ENCODE measurements at regions not wholly inside any gene's neighbourhood (a gene's known extent, or its start where the extent isn't known, plus 50 kb on each side); places are given as distances from the start of the nearest gene placed in this dataset.

DNA sequence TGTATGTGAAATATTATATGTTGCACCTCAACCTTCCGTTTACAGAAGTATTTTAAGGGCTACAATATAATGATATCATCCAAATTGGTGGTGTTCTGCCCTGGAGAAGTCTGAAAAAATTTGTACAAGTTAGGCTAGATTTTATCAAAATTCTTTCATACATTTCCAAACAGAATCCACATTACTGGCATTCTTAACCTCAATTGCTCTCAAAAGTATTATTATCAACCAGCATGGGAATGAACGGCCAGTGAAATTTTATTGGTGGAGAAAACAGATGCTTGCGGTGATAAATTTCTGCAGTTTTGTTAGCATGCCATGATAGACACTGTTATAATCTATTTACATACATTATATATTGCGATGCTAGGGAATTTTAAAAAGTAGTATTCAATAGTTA, 88.3 kb upstream of the TFPI start:
- no peak for TF ChIP-seq ZC3H10 (CRISPR knock-in tag; IDR thresholded peaks at IDR 0.05)
- TF ChIP-seq TCF4 (CRISPR knock-in tag; IDR thresholded peaks at IDR 0.05; ENCODE audit: borderline replicate concordance), result no peak
- TF ChIP-seq ESRRG (CRISPR knock-in tag; IDR thresholded peaks at IDR 0.05), result no peak
- peak; percentile 55 for TF ChIP-seq ISL1 (CRISPR knock-in tag; IDR thresholded peaks at IDR 0.05)
- no peak for TF ChIP-seq ZNF565 (CRISPR knock-in tag; conservative IDR thresholded peaks at IDR 0.05; ENCODE audit: low read depth)
- no peak for TF ChIP-seq CSDC2 (CRISPR knock-in tag; IDR thresholded peaks at IDR 0.05)
- ATAC-seq, result peak; percentile 36; the same call in 1 of the 3 replicates

DNA sequence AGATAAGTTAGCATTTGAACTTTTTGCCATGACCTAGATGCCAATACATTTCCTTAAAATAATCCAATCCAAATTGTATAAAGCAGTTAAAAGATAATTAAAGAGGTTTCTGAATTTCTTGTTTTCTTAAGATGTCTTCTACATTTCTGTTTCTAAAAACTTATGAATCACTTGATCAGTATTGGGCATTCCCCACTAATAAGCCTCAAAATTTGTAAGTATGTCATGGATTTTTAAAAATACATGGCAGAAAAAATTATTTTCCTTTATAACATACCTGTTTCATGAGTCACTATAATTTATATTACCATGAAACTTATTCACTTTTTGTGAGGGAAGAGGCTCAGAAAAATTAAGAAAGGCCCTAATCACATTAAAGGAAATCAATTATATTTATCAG, 90.3 kb upstream of the TFPI start:
- no peak for ATAC-seq
- TF ChIP-seq OSR1 (CRISPR knock-in tag; IDR thresholded peaks at IDR 0.05), result no peak
- no peak for TF ChIP-seq SNAI2 (CRISPR knock-in tag; IDR thresholded peaks at IDR 0.05)
- no peak for TF ChIP-seq ESRRG (CRISPR knock-in tag; IDR thresholded peaks at IDR 0.05)
- TF ChIP-seq CSDC2 (CRISPR knock-in tag; IDR thresholded peaks at IDR 0.05), result no peak
- TF ChIP-seq ZNF8 (CRISPR knock-in tag; IDR thresholded peaks at IDR 0.05), result no peak
- no peak for TF ChIP-seq ZC3H10 (CRISPR knock-in tag; IDR thresholded peaks at IDR 0.05)
- no peak for TF ChIP-seq ZFP30 (CRISPR knock-in tag; IDR thresholded peaks at IDR 0.05)
- no peak for TF ChIP-seq ZFP3 (CRISPR knock-in tag; IDR thresholded peaks at IDR 0.05)
- no peak for TF ChIP-seq ARNTL (CRISPR knock-in tag; IDR thresholded peaks at IDR 0.05; ENCODE audit: borderline replicate concordance, low read depth)
- TF ChIP-seq RARB (CRISPR knock-in tag; IDR thresholded peaks at IDR 0.05), result no peak
- TF ChIP-seq, protein P1, sequence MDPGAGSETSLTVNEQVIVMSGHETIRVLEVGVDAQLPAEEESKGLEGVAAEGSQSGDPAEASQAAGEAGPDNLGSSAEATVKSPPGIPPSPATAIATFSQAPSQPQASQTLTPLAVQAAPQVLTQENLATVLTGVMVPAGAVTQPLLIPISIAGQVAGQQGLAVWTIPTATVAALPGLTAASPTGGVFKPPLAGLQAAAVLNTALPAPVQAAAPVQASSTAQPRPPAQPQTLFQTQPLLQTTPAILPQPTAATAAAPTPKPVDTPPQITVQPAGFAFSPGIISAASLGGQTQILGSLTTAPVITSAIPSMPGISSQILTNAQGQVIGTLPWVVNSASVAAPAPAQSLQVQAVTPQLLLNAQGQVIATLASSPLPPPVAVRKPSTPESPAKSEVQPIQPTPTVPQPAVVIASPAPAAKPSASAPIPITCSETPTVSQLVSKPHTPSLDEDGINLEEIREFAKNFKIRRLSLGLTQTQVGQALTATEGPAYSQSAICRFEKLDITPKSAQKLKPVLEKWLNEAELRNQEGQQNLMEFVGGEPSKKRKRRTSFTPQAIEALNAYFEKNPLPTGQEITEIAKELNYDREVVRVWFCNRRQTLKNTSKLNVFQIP (CRISPR knock-in tag; IDR thresholded peaks at IDR 0.05; ENCODE audit: borderline replicate concordance, low read depth), result no peak
- TF ChIP-seq, protein P2, sequence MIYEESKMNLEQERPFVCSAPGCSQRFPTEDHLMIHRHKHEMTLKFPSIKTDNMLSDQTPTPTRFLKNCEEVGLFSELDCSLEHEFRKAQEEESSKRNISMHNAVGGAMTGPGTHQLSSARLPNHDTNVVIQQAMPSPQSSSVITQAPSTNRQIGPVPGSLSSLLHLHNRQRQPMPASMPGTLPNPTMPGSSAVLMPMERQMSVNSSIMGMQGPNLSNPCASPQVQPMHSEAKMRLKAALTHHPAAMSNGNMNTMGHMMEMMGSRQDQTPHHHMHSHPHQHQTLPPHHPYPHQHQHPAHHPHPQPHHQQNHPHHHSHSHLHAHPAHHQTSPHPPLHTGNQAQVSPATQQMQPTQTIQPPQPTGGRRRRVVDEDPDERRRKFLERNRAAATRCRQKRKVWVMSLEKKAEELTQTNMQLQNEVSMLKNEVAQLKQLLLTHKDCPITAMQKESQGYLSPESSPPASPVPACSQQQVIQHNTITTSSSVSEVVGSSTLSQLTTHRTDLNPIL (CRISPR knock-in tag; IDR thresholded peaks at IDR 0.05; ENCODE audit: low read depth), result no peak
- TF ChIP-seq GLIS3 (CRISPR knock-in tag; IDR thresholded peaks at IDR 0.05), result no peak
- no peak for TF ChIP-seq BACH2 (CRISPR knock-in tag; IDR thresholded peaks at IDR 0.05; ENCODE audit: borderline replicate concordance)
- TF ChIP-seq, protein P3, sequence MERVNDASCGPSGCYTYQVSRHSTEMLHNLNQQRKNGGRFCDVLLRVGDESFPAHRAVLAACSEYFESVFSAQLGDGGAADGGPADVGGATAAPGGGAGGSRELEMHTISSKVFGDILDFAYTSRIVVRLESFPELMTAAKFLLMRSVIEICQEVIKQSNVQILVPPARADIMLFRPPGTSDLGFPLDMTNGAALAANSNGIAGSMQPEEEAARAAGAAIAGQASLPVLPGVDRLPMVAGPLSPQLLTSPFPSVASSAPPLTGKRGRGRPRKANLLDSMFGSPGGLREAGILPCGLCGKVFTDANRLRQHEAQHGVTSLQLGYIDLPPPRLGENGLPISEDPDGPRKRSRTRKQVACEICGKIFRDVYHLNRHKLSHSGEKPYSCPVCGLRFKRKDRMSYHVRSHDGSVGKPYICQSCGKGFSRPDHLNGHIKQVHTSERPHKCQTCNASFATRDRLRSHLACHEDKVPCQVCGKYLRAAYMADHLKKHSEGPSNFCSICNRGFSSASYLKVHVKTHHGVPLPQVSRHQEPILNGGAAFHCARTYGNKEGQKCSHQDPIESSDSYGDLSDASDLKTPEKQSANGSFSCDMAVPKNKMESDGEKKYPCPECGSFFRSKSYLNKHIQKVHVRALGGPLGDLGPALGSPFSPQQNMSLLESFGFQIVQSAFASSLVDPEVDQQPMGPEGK (CRISPR knock-in tag; IDR thresholded peaks at IDR 0.05; ENCODE audit: borderline replicate concordance), result no peak
- TF ChIP-seq ZNF565 (CRISPR knock-in tag; conservative IDR thresholded peaks at IDR 0.05; ENCODE audit: low read depth), result no peak

DNA sequence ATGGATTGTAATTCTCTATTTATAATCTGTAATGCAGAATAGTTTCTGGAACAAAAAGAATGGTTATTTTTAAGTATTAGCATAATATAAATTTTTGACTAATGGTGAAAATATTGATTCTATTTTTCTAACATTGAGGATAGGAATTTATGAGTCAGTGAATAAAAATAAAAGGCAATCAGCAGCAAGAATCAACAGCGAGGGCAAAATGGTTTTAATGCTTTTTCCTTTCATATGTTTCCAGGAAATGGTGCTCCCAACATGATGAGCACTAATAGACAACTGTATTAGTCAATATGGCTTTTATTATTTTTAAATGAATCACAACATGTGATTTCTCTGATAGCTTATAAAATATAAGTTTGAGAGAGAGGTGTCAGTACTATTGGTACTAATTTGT, 90.7 kb upstream of the TFPI start:
- ATAC-seq, result no peak
- no peak for TF ChIP-seq ZFP3 (CRISPR knock-in tag; IDR thresholded peaks at IDR 0.05)
- no peak for TF ChIP-seq BACH2 (CRISPR knock-in tag; IDR thresholded peaks at IDR 0.05; ENCODE audit: borderline replicate concordance)
- no peak for TF ChIP-seq CSDC2 (CRISPR knock-in tag; IDR thresholded peaks at IDR 0.05)
- no peak for TF ChIP-seq SNAI2 (CRISPR knock-in tag; IDR thresholded peaks at IDR 0.05)
- TF ChIP-seq ARNTL (CRISPR knock-in tag; IDR thresholded peaks at IDR 0.05; ENCODE audit: borderline replicate concordance, low read depth), result no peak
- no peak for TF ChIP-seq ZFP30 (CRISPR knock-in tag; IDR thresholded peaks at IDR 0.05)
- TF ChIP-seq PPARA (CRISPR knock-in tag; IDR thresholded peaks at IDR 0.05; ENCODE audit: borderline replicate concordance), result no peak
- TF ChIP-seq ZNF8 (CRISPR knock-in tag; IDR thresholded peaks at IDR 0.05), result no peak

DNA sequence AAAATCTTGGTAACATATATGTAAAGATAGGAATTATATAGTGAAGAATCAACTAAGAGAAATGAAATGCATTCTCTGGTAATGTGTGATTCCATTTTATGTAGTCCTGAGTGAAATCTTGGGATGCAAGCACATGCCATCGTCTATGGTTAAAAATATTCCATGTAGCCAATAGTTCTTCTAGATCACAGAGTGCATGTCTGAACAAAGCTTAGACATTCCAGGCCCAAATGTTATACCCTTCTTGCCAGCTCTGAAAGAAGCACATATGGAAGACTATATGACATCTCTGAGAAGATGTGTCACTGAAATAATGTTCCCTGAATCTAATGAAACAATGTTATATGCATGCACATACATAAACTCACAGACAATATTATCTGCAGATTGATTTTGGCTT, 92.3 kb upstream of the TFPI start:
- TF ChIP-seq ZC3H10 (CRISPR knock-in tag; IDR thresholded peaks at IDR 0.05) (no peak), ZFP3 (CRISPR knock-in tag; IDR thresholded peaks at IDR 0.05) (no peak), ZNF8 (CRISPR knock-in tag; IDR thresholded peaks at IDR 0.05) (no peak)
- TF ChIP-seq, protein P4, sequence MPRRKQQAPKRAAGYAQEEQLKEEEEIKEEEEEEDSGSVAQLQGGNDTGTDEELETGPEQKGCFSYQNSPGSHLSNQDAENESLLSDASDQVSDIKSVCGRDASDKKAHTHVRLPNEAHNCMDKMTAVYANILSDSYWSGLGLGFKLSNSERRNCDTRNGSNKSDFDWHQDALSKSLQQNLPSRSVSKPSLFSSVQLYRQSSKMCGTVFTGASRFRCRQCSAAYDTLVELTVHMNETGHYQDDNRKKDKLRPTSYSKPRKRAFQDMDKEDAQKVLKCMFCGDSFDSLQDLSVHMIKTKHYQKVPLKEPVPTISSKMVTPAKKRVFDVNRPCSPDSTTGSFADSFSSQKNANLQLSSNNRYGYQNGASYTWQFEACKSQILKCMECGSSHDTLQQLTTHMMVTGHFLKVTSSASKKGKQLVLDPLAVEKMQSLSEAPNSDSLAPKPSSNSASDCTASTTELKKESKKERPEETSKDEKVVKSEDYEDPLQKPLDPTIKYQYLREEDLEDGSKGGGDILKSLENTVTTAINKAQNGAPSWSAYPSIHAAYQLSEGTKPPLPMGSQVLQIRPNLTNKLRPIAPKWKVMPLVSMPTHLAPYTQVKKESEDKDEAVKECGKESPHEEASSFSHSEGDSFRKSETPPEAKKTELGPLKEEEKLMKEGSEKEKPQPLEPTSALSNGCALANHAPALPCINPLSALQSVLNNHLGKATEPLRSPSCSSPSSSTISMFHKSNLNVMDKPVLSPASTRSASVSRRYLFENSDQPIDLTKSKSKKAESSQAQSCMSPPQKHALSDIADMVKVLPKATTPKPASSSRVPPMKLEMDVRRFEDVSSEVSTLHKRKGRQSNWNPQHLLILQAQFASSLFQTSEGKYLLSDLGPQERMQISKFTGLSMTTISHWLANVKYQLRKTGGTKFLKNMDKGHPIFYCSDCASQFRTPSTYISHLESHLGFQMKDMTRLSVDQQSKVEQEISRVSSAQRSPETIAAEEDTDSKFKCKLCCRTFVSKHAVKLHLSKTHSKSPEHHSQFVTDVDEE (CRISPR knock-in tag; IDR thresholded peaks at IDR 0.05), result no peak
- ATAC-seq, result no peak

All from SK-N-SH treated with all-trans-retinoic acid at 6 μM for 48 hours (cell line).